Gastroesophageal sphincter (tissue), 3 donors: ENCODE measurements at regions not wholly inside any gene's neighbourhood (a gene's known extent, or its start where the extent isn't known, plus 50 kb on each side); places are given as distances from the start of the nearest gene placed in this dataset.

Experiments used
- POLR2AphosphoS5 ChIP-seq: sonication (generic); formaldehyde crosslinking; IDR thresholded peaks from one replicate; pipeline ENCODE4 v1.6.1; 2017; ENCODE audit warnings: antibody characterized with exemption
- TF ChIP-seq, protein P1 (sequence below), 4 experiments: fragments of 200-600 bp in 2 of 4; fragments of 450-650 bp in 2 of 4; sonication (generic) in 1 of 4; IDR thresholded peaks; one replicate each; pipeline ENCODE4 v1.5.1; 2017 to 2019; ENCODE audit warnings: antibody characterized with exemption in 4 of 4, mild to moderate bottlenecking in 2 of 4, moderate library complexity in 2 of 4

DNA sequence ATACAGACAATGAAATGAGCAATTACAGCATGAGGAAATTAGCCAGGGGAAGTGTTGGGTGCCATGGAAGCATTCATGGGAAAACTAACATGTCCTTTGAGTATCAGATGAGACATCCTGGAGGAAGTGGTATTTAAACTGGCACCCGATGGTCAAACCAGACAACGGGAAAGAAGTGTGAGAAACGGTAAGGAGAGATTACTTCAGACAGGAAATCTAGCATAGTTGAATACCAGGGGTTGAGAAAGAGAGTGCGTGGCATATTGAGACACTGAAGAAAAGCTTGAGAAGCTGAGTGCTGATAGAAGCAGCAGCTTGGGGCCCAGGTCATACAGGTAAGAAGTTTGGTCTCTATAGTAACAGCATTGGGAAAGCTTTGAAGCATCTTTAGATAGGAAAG is 175.3 kb downstream of the C11orf87 start:
- TF ChIP-seq, protein P1, sequence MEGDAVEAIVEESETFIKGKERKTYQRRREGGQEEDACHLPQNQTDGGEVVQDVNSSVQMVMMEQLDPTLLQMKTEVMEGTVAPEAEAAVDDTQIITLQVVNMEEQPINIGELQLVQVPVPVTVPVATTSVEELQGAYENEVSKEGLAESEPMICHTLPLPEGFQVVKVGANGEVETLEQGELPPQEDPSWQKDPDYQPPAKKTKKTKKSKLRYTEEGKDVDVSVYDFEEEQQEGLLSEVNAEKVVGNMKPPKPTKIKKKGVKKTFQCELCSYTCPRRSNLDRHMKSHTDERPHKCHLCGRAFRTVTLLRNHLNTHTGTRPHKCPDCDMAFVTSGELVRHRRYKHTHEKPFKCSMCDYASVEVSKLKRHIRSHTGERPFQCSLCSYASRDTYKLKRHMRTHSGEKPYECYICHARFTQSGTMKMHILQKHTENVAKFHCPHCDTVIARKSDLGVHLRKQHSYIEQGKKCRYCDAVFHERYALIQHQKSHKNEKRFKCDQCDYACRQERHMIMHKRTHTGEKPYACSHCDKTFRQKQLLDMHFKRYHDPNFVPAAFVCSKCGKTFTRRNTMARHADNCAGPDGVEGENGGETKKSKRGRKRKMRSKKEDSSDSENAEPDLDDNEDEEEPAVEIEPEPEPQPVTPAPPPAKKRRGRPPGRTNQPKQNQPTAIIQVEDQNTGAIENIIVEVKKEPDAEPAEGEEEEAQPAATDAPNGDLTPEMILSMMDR (IDR thresholded peaks at IDR 0.05): no peak
- TF ChIP-seq POLR2AphosphoS5: no peak
